HEK293 (cell line): ENCODE measurements at regions not wholly inside any gene's neighbourhood (a gene's known extent, or its start where the extent isn't known, plus 50 kb on each side); places are given as distances from the start of the nearest gene placed in this dataset.

Experiments
- CTCF ChIA-PET: fragments of 350-600 bp; formaldehyde crosslinking; extraction: SDS; loops from one replicate; lab custom pipeline; 2021; ENCODE audit warnings: antibody characterized with exemption; lab: Yijun Ruan, JAX
- POLR2A ChIA-PET: fragments of 300-600 bp; formaldehyde crosslinking; extraction: SDS; loops from one replicate; lab custom pipeline; 2020; ENCODE audit warnings: antibody characterized with exemption, inconsistent platforms; lab: Yijun Ruan, JAX
- H3K27ac ChIP-seq: fragments of 200-500 bp; sonication (Bioruptor generic); 2 replicates; pipeline ENCODE4 v1.5.1; 2014; ENCODE audit warnings: low read depth, low read length, control low read depth, inconsistent platforms; ENCODE audit errors: extremely low read depth
- H3K36me3 ChIP-seq, 2 experiments: fragments of 200-500 bp in 1 of 2; sonication (Bioruptor generic) in 1 of 2; 1 replicate in 1 of 2; 2 replicates in 1 of 2; pipeline ENCODE4 v1.5.1; 2014 to 2017; ENCODE audit warnings: inconsistent platforms in 2 of 2, low read length in 2 of 2; ENCODE audit not compliant: control insufficient read depth in 2 of 2, insufficient read depth in 1 of 2
- H3K4me1 ChIP-seq: fragments of 200-500 bp; sonication (Bioruptor generic); 2 replicates; pipeline ENCODE4 v1.5.1; 2014; ENCODE audit warnings: mild to moderate bottlenecking, low read length, inconsistent platforms; ENCODE audit not compliant: control insufficient read depth, insufficient read depth
- H3K4me3 ChIP-seq: 2 replicates; pipeline ENCODE4 v1.5.1; 2011; ENCODE audit warnings: low read depth, mild to moderate bottlenecking, control low read depth, low read length, moderate library complexity
- H3K9me3 ChIP-seq: fragments of 200-500 bp; sonication (Bioruptor generic); 2 replicates; pipeline ENCODE4 v1.5.1; 2014; ENCODE audit warnings: low read depth, low read length, inconsistent platforms; ENCODE audit not compliant: control insufficient read depth, insufficient read depth
- KLF16 ChIP-seq: fragments of 450-650 bp; formaldehyde crosslinking; IDR thresholded peaks from 2 replicates; pipeline ENCODE4 v1.5.1; 2017; ENCODE audit warnings: missing biosample characterization, missing genetic modification characterization
- OSR2 ChIP-seq: fragments of 450-650 bp; formaldehyde crosslinking; IDR thresholded peaks from 2 replicates; pipeline ENCODE4 v1.5.1; 2016; ENCODE audit warnings: missing biosample characterization, missing genetic modification characterization
- PRDM1 ChIP-seq: fragments of 450-650 bp; formaldehyde crosslinking; IDR thresholded peaks from 2 replicates; pipeline ENCODE4; 2016; ENCODE audit warnings: missing biosample characterization, missing genetic modification characterization
- RBAK ChIP-seq: fragments of 450-650 bp; formaldehyde crosslinking; IDR thresholded peaks from 2 replicates; pipeline ENCODE4 v1.5.1; 2016; ENCODE audit warnings: missing biosample characterization, missing genetic modification characterization
- REST ChIP-seq: fragments of 450-650 bp; formaldehyde crosslinking; IDR thresholded peaks from 2 replicates; pipeline ENCODE4 v1.5.1; 2016; ENCODE audit warnings: missing biosample characterization, missing genetic modification characterization
- TRIM28 ChIP-seq: IDR thresholded peaks from 2 replicates; pipeline ENCODE4 v1.6.1; 2011; ENCODE audit warnings: low read length, control low read depth, borderline replicate concordance
- ZNF16 ChIP-seq: fragments of 450-650 bp; formaldehyde crosslinking; IDR thresholded peaks from 2 replicates; pipeline ENCODE4 v1.5.1; 2016; ENCODE audit warnings: low read depth, missing biosample characterization, missing genetic modification characterization
- ZNF2 ChIP-seq: fragments of 450-650 bp; formaldehyde crosslinking; IDR thresholded peaks from 2 replicates; pipeline ENCODE4 v1.5.1; 2016; ENCODE audit warnings: missing biosample characterization, missing genetic modification characterization
- ZNF248 ChIP-seq: fragments of 450-650 bp; formaldehyde crosslinking; IDR thresholded peaks from 2 replicates; pipeline ENCODE4 v1.5.1; 2017; ENCODE audit warnings: missing biosample characterization, missing genetic modification characterization
- ZNF555 ChIP-seq: fragments of 450-650 bp; formaldehyde crosslinking; conservative IDR thresholded peaks from 2 replicates; pipeline ENCODE4 v1.5.1; 2017; ENCODE audit warnings: missing biosample characterization, mild to moderate bottlenecking, missing genetic modification characterization, inconsistent platforms
- ZNF560 ChIP-seq: fragments of 450-650 bp; formaldehyde crosslinking; IDR thresholded peaks from 2 replicates; pipeline ENCODE4 v1.5.1; 2017; ENCODE audit warnings: missing biosample characterization, missing genetic modification characterization, borderline replicate concordance
- ZNF677 ChIP-seq: fragments of 450-650 bp; IDR thresholded peaks from 2 replicates; pipeline ENCODE4 v1.5.0; 2018; ENCODE audit warnings: missing biosample characterization, mild to moderate bottlenecking, missing genetic modification characterization, moderate library complexity
- ZNF768 ChIP-seq: fragments of 450-650 bp; formaldehyde crosslinking; IDR thresholded peaks from 2 replicates; pipeline ENCODE4 v1.5.1; 2018; ENCODE audit warnings: missing biosample characterization, mild to moderate bottlenecking, missing genetic modification characterization
- ZNF837 ChIP-seq: fragments of 450-650 bp; formaldehyde crosslinking; IDR thresholded peaks from 2 replicates; pipeline ENCODE4 v1.5.1; 2016; ENCODE audit warnings: missing biosample characterization, missing genetic modification characterization
- ZSCAN5A ChIP-seq: fragments of 450-650 bp; formaldehyde crosslinking; IDR thresholded peaks from 2 replicates; pipeline ENCODE4 v1.5.1; 2016; ENCODE audit warnings: missing biosample characterization, missing genetic modification characterization
- TF ChIP-seq, protein P1 (sequence below): fragments of 450-650 bp; formaldehyde crosslinking; IDR thresholded peaks from 2 replicates; pipeline ENCODE4 v1.5.1; 2016; ENCODE audit warnings: missing biosample characterization, missing genetic modification characterization, borderline replicate concordance

DNA sequence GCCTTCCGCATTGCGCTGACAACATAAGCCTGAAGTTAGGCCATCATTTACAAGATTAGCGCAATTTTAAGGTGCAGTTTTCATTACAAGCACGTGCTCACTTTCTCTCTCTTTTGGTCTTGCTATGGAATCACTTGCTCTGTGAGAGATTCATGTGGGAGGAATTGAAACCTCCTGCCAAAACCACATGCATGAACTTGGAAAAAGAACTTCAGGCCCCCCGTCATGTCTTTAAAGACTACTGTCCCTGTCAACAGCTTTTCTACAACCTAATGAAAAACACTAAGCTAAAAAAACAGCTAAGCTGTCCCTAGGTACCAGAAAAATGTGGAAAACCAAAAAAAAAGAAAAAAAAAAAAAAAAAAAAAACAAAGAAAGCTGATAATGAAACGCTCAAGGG, 1707.6 kb upstream of the RAG2 start (continued):
- TF ChIP-seq ZSCAN5A (no peak), ZNF16 (tag by site-specific recombination) (no peak)

- POLR2A ChIA-PET = no interaction called here
- TF ChIP-seq ZNF837 (tag by site-specific recombination) = no peak
- TF ChIP-seq ZNF2 (tag by site-specific recombination) = no peak
- TF ChIP-seq TRIM28 = no peak
- no peaks in the 10 kb centered on the region for H3K4me1 ChIP-seq
- no peak overlapping the region for H3K4me3 ChIP-seq
- H3K36me3 ChIP-seq = no peaks in the 10 kb centered on the region
- no peak overlapping the region for H3K27ac ChIP-seq
- no peaks in the 10 kb centered on the region for H3K9me3 ChIP-seq
- CTCF ChIA-PET = interaction anchor here (0.6 kb wide), 1 partner anchor 1558 kb away, joined by 3 read pairs; no protein-coding TSS in a partner anchor
Observed at GRCh38 chr11:38304926-38305325, 1706.9 kb upstream of the RAG2 start.

- Histone ChIP-seq H3K4me3 (no peak overlapping the region), H3K9me3 (no peaks in the 10 kb centered on the region), H3K36me3 (no peaks in the 10 kb centered on the region), H3K4me1 (no peaks in the 10 kb centered on the region), H3K27ac (no peak overlapping the region)
- no peak for TF ChIP-seq RBAK (tag by site-specific recombination)
- TF ChIP-seq ZNF560 (tag by site-specific recombination) = no peak
- no peak for TF ChIP-seq KLF16 (tag by site-specific recombination)
- no peak for TF ChIP-seq OSR2
- no peak for TF ChIP-seq ZNF768 (tag by site-specific recombination)
- TF ChIP-seq PRDM1 (tag by site-specific recombination) = no peak
- TF ChIP-seq ZNF555 (tag by site-specific recombination) = no peak
- no peak for TF ChIP-seq ZNF248 (tag by site-specific recombination)
- ChIA-PET POLR2A (no interaction called here), CTCF (no interaction called here)
Observed at GRCh38 chr11:38302564-38302963, 1704.5 kb upstream of the RAG2 start.

- no peak for TF ChIP-seq ZNF677 (tag by site-specific recombination)
- ChIA-PET POLR2A (no interaction called here), CTCF (no interaction called here)
- Histone ChIP-seq H3K4me3 (no peak overlapping the region), H3K4me1 (no peaks in the 10 kb centered on the region), H3K9me3 (no peaks in the 10 kb centered on the region), H3K27ac (no peak overlapping the region), H3K36me3 (no peaks in the 10 kb centered on the region)
Observed at GRCh38 chr11:38300570-38300969, 1702.5 kb upstream of the RAG2 start.

DNA sequence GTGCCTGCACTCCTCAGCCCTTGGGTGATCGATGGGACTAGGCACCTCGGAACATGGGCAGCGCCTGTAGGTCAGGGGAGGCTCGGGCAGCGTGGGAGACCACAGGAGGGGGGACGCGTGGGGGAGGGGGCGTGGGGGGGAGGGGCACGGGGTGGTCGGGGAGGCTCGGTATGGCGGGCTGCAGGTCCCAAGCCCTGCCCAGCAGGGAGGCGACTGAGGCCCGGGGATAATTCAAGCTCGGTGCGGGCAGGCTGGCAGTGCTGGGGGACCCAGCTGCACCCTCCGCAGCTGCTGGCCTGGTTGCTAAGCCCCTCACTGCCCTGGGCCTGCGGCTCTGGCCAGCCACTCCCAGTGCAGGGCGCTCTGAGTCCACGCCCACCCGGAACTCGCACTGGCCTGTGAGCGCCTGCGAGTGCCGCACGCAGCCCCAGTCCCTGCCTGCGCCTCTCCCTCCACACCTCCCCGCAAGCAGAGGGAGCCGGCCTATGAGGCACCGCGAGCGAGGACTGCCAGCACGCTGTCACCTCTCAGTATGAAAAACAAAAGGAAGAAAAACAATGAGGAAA, 1698.3 kb upstream of the RAG2 start:
- H3K27ac ChIP-seq = no peak overlapping the region
- no peaks in the 10 kb centered on the region for H3K9me3 ChIP-seq
- no peaks in the 10 kb centered on the region for H3K4me1 ChIP-seq
- H3K36me3 ChIP-seq = no peaks in the 10 kb centered on the region
- POLR2A ChIA-PET = no interaction called here
- no peak overlapping the region for H3K4me3 ChIP-seq
- CTCF ChIA-PET = no interaction called here
- TF ChIP-seq, protein P1, sequence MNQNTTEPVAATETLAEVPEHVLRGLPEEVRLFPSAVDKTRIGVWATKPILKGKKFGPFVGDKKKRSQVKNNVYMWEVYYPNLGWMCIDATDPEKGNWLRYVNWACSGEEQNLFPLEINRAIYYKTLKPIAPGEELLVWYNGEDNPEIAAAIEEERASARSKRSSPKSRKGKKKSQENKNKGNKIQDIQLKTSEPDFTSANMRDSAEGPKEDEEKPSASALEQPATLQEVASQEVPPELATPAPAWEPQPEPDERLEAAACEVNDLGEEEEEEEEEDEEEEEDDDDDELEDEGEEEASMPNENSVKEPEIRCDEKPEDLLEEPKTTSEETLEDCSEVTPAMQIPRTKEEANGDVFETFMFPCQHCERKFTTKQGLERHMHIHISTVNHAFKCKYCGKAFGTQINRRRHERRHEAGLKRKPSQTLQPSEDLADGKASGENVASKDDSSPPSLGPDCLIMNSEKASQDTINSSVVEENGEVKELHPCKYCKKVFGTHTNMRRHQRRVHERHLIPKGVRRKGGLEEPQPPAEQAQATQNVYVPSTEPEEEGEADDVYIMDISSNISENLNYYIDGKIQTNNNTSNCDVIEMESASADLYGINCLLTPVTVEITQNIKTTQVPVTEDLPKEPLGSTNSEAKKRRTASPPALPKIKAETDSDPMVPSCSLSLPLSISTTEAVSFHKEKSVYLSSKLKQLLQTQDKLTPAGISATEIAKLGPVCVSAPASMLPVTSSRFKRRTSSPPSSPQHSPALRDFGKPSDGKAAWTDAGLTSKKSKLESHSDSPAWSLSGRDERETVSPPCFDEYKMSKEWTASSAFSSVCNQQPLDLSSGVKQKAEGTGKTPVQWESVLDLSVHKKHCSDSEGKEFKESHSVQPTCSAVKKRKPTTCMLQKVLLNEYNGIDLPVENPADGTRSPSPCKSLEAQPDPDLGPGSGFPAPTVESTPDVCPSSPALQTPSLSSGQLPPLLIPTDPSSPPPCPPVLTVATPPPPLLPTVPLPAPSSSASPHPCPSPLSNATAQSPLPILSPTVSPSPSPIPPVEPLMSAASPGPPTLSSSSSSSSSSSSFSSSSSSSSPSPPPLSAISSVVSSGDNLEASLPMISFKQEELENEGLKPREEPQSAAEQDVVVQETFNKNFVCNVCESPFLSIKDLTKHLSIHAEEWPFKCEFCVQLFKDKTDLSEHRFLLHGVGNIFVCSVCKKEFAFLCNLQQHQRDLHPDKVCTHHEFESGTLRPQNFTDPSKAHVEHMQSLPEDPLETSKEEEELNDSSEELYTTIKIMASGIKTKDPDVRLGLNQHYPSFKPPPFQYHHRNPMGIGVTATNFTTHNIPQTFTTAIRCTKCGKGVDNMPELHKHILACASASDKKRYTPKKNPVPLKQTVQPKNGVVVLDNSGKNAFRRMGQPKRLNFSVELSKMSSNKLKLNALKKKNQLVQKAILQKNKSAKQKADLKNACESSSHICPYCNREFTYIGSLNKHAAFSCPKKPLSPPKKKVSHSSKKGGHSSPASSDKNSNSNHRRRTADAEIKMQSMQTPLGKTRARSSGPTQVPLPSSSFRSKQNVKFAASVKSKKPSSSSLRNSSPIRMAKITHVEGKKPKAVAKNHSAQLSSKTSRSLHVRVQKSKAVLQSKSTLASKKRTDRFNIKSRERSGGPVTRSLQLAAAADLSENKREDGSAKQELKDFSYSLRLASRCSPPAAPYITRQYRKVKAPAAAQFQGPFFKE = no peak
- TF ChIP-seq REST (tag by site-specific recombination) = no peak
